Endodermal cell (in vitro differentiated cells): ENCODE measurements at regions not wholly inside any gene's neighbourhood (a gene's known extent, or its start where the extent isn't known, plus 50 kb on each side); places are given as distances from the start of the nearest gene placed in this dataset.

Experiments used
- DNase-seq: peaks from one replicate; pipeline ENCODE4 v3.0.0-alpha.2; 2017
- H3K27ac ChIP-seq: 2 replicates; pipeline ENCODE4 v1.5.1; 2013; ENCODE audit warnings: mild to moderate bottlenecking, low read depth, low read length, moderate library complexity
- H3K27me3 ChIP-seq: 2 replicates; pipeline ENCODE4 v1.6.1; 2013; ENCODE audit warnings: mild to moderate bottlenecking, low read length, moderate library complexity; ENCODE audit not compliant: insufficient read depth, control insufficient read depth, poor library complexity, severe bottlenecking
- H3K36me3 ChIP-seq: 2 replicates; pipeline ENCODE4 v1.7.0; 2013; ENCODE audit warnings: mild to moderate bottlenecking, low read length, moderate library complexity; ENCODE audit not compliant: control insufficient read depth, insufficient read depth
- H3K4me1 ChIP-seq: one replicate; pipeline ENCODE4 v1.7.0; 2013; ENCODE audit warnings: low read length; ENCODE audit not compliant: control insufficient read depth, insufficient read depth
- H3K4me3 ChIP-seq: 2 replicates; pipeline ENCODE4 v1.5.1; 2013; ENCODE audit warnings: mild to moderate bottlenecking, low read length, moderate library complexity
- H3K9ac ChIP-seq: 2 replicates; pipeline ENCODE4 v1.6.1; 2013; ENCODE audit warnings: mild to moderate bottlenecking, low read length, moderate library complexity; ENCODE audit not compliant: poor library complexity, severe bottlenecking; ENCODE audit errors: extremely low read depth
- H3K9me3 ChIP-seq: 2 replicates; pipeline ENCODE4 v1.6.1; 2013; ENCODE audit warnings: mild to moderate bottlenecking, low read length, moderate library complexity; ENCODE audit not compliant: control insufficient read depth
- H3K27ac Mint-ChIP-seq: 2 replicates; pipeline ENCODE4 v1.8.0; 2020; ENCODE audit warnings: mixed read lengths
- H3K27me3 Mint-ChIP-seq: 2 replicates; pipeline ENCODE4 v1.8.0; 2021; ENCODE audit warnings: mild to moderate bottlenecking, mixed read lengths; ENCODE audit not compliant: insufficient read depth
- H3K36me3 Mint-ChIP-seq: 2 replicates; pipeline ENCODE4 v1.8.0; 2020; ENCODE audit warnings: low read depth, mixed read lengths
- H3K4me1 Mint-ChIP-seq: 2 replicates; pipeline ENCODE4 v1.8.0; 2020; ENCODE audit warnings: mixed read lengths
- H3K4me3 Mint-ChIP-seq: 2 replicates; pipeline ENCODE4 v1.8.0; 2020; ENCODE audit warnings: mild to moderate bottlenecking, moderate library complexity, mixed read lengths
- H3K9me3 Mint-ChIP-seq: 2 replicates; pipeline ENCODE4 v1.8.0; 2020; ENCODE audit warnings: mild to moderate bottlenecking, mixed read lengths
- CTCF ChIP-seq: fragments of 200-600 bp; sonication (generic); conservative IDR thresholded peaks from 2 replicates; pipeline ENCODE4 v1.5.0; 2021; ENCODE audit warnings: antibody characterized with exemption, mild to moderate bottlenecking
- WGBS, 2 experiments: methylation state at CpG; one replicate each; pipeline versions ENCODE4 v1.1.5 to v1.1.7; 2013; ENCODE audit warnings: missing lambda C conversion rate in 2 of 2, mixed read lengths in 1 of 2; ENCODE audit not compliant: insufficient coverage in 1 of 2, insufficient read length in 1 of 2; 5-methylcytosine and 5-hydroxymethylcytosine counted together

- H3K36me3 ChIP-seq: no peaks in the 10 kb centered on the region
- WGBS, 2 experiments: 97 to 100% methylated on average over 1 to 2 of the region's 2 CpGs
- H3K27ac Mint-ChIP-seq: no peak overlapping the region
Observed at GRCh38 chr10:8659982-8660381, 605.5 kb downstream of the GATA3 start.

GRCh38 chr10:8661886-8662285, 607.4 kb downstream of the GATA3 start:
- no peaks in the 10 kb centered on the region for H3K9me3 Mint-ChIP-seq
- no peaks in the 10 kb centered on the region for H3K27me3 ChIP-seq
- no peak overlapping the region for H3K4me3 ChIP-seq
- H3K27ac ChIP-seq: no peak overlapping the region
- 91 to 100% methylated on average over 2 of the region's 3 CpGs for WGBS, 2 experiments
- H3K4me1 ChIP-seq: no peaks in the 10 kb centered on the region
- H3K36me3 ChIP-seq: no peaks in the 10 kb centered on the region
- TF ChIP-seq CTCF: no peak
- no peaks in the 10 kb centered on the region for H3K9me3 ChIP-seq
- no peak overlapping the region for H3K4me3 Mint-ChIP-seq
- H3K36me3 Mint-ChIP-seq: no peaks in the 10 kb centered on the region
- H3K4me1 Mint-ChIP-seq: no peaks in the 10 kb centered on the region
- no peak overlapping the region for H3K9ac ChIP-seq
- H3K27me3 Mint-ChIP-seq: peaks cover 3% of the 10 kb centered on the region
- no peak overlapping the region for H3K27ac Mint-ChIP-seq
- no peak for DNase-seq

More at GRCh38 chr10:8659982-8660381, 605.5 kb downstream of the GATA3 start:
- no peak overlapping the region for H3K27ac ChIP-seq
- H3K27me3 Mint-ChIP-seq: peaks cover 3% of the 10 kb centered on the region
- no peaks in the 10 kb centered on the region for H3K27me3 ChIP-seq
- H3K4me1 ChIP-seq: no peaks in the 10 kb centered on the region
- no peaks in the 10 kb centered on the region for H3K4me1 Mint-ChIP-seq
- H3K4me3 ChIP-seq: no peak overlapping the region
- H3K9ac ChIP-seq: no peak overlapping the region
- no peak for TF ChIP-seq CTCF
- H3K9me3 ChIP-seq: no peaks in the 10 kb centered on the region
- no peaks in the 10 kb centered on the region for H3K36me3 Mint-ChIP-seq
- H3K4me3 Mint-ChIP-seq: no peak overlapping the region
- no peaks in the 10 kb centered on the region for H3K9me3 Mint-ChIP-seq
- DNase-seq: no peak

GRCh38 chr10:8663131-8663530, 608.6 kb downstream of the GATA3 start:
- Mint-ChIP-seq H3K4me1 (no peaks in the 10 kb centered on the region), H3K4me3 (no peak overlapping the region), H3K27me3 (peaks cover 3% of the 10 kb centered on the region), H3K36me3 (no peaks in the 10 kb centered on the region), H3K27ac (no peak overlapping the region), H3K9me3 (peaks cover 4% of the 10 kb centered on the region)
- Histone ChIP-seq H3K4me1 (no peaks in the 10 kb centered on the region), H3K9ac (no peak overlapping the region), H3K36me3 (no peaks in the 10 kb centered on the region), H3K27me3 (no peaks in the 10 kb centered on the region), H3K4me3 (no peak overlapping the region), H3K27ac (no peak overlapping the region), H3K9me3 (no peaks in the 10 kb centered on the region)
- no peak for DNase-seq
- TF ChIP-seq CTCF: no peak
- 84 to 92% methylated on average over 2 of the region's 2 CpGs for WGBS, 2 experiments
